WI38 (cell line): ENCODE measurements at regions not wholly inside any gene's neighbourhood (a gene's known extent, or its start where the extent isn't known, plus 50 kb on each side); places are given as distances from the start of the nearest gene placed in this dataset.

ENCODE experiments used
- H3K4me3 ChIP-seq: 2 replicates; pipeline ENCODE4 v1.5.1; 2011; ENCODE audit warnings: low read depth, mild to moderate bottlenecking, control low read depth, low read length
- CTCF ChIP-seq: IDR thresholded peaks from 2 replicates; pipeline ENCODE4 v1.5.1; 2012; ENCODE audit warnings: low read depth, mild to moderate bottlenecking, control low read depth, low read length

DNA sequence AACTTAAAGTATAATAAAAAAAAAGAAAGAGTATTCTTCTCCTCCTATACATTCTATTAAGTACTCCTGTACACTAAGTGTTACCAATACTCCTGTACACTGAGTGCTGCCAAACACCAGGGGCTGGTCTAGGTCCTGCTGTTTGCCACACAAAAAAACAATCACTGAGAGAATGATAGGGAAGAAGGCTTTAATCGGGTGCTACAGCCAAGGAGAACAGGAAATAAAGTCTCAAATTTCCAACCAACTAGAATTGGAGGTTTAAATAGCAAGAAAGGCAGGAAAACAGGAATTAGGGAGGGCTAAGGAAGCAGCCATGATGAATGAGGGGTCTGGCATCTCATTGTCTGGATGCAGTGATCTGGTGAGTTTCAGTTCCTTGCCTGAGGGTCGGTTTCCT is 239.8 kb downstream of the ZNF674 start:
- TF ChIP-seq CTCF = no peak

GRCh38 chrX:46301903-46302302 is 243.3 kb downstream of the ZNF674 start:
- H3K4me3 ChIP-seq = no peak overlapping the region
- TF ChIP-seq CTCF = no peak

More for the DNA sequence above, 239.8 kb downstream of the ZNF674 start:
- H3K4me3 ChIP-seq = no peak overlapping the region

DNA sequence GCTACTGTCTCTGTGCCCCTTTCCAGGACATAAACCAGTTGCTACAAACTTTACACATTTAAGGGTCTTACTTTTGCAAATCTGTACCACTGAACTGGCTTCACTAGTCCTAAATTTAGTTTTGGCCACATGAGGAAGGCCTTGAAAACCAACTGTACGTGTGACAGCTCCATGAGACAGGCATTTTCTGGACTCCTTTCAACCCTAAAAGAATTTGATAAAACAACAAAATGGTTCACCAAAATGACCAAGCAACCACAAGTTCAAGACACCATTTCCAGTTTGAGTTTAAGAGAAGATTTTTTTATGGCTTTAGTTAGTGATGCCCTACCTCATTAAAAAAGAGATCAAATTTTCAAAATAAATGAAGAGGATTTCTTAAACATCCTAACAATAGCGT is 246.4 kb downstream of the ZNF674 start:
- no peak for TF ChIP-seq CTCF
- no peak overlapping the region for H3K4me3 ChIP-seq

DNA sequence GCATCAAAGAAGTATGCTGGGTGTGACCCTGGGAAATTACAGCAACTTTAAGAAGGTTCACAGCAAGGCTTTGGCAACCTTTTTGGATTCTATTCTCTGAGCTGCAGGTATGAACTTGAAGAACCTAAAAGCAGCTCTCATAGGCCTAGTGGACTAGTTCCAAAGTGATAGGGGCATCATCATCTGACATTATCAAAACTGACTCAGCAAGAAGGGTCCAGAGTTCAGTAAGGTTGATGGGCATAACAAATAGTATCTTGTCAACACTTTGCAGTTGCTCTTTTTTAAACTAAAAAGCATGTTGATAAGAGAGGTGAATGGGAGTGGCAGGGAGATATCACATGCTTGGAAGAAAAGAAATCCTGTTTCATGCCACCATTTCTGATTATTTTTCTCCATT is 249.3 kb downstream of the ZNF674 start:
- H3K4me3 ChIP-seq = no peak overlapping the region
- no peak for TF ChIP-seq CTCF

- TF ChIP-seq CTCF = no peak
- H3K4me3 ChIP-seq = no peak overlapping the region
Measured at GRCh38 chrX:46294234-46294633, 251.0 kb downstream of the ZNF674 start.

DNA sequence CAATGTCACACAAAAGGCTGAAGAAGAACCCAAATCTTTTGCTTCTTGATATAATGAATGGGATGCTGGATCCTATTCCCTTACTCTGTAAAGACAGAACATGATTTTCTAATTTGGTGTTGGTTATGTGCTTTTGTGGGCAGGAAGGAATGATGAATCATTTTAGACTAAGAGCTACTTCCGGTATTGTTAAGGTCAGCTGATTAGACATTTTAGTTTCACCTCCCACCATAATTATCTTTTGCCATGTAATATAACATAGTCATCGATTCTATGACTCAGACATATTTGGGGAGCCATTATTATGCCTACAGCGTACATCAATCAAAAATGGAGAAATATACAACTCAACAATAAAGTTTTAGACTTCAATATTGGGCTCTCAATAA is 265.3 kb downstream of the ZNF674 start:
- TF ChIP-seq CTCF = no peak
- no peak overlapping the region for H3K4me3 ChIP-seq

DNA sequence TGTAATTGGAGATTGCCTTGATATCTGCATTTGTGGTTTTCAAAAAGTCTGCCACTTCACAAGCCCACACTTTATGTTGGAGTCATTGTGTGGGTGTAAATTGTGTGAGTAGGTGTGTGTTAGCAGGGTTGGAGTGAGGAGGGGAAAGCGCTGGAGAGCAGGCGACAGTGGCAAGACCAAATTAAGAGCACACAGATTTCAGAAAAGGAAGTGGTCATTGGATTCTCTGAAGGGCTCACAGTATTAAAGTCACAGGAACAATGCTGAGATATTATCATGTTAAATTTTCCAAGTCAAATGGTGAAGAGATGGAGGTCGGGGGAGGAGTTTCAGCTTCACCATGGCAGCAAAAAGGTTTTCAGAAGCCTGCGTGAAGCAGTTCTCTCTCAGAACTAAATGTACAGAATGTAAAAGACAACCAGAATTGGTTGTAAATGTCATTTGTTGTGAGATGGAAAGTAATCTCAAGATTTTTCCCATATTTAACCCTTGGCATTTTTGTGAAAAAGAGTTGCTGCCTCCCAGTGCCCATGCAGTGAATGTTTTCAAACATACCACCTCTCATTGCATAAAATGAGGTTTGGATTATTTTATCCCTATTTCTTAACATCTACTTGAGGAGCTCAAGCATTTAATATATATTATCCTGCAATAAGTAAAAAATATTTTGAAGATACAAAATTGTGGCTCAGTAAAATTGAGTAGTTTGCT is 265.9 kb downstream of the ZNF674 start:
- TF ChIP-seq CTCF = no peak
- no peak overlapping the region for H3K4me3 ChIP-seq
